Left renal cortex interstitium (tissue), 4 donors: ENCODE measurements at regions not wholly inside any gene's neighbourhood (a gene's known extent, or its start where the extent isn't known, plus 50 kb on each side); places are given as distances from the start of the nearest gene placed in this dataset.
"Not testable (repeated sequence)": the region's sequence is repeated elsewhere in the genome, so short reads cannot be mapped to it uniquely, and the experiment has no call there.

ENCODE experiments used
- DNase-seq, 4 donors: peaks; one replicate each; pipeline ENCODE4 v3.0.0-alpha.2; 2013; ENCODE audit warnings: low read depth in 4 of 4, low spot score in 2 of 4, missing footprints in 1 of 4

GRCh38 chr3:24683090-24683489, 188.4 kb upstream of the THRB start:
- DNase-seq, result no peak

- peak in 3 of 4 donors; percentile 11 to 36 (median 16) for DNase-seq
Measured at GRCh38 chr3:24683633-24684384, 189.2 kb upstream of the THRB start.

- DNase-seq, result no peak
Measured at GRCh38 chr3:24684506-24685023, 189.9 kb upstream of the THRB start.

GRCh38 chr3:24686808-24687207, 192.2 kb upstream of the THRB start:
- no peak for DNase-seq

GRCh38 chr3:24687671-24688070, 193.0 kb upstream of the THRB start:
- DNase-seq, result no peak

- DNase-seq, result no peak
Measured at GRCh38 chr3:24688446-24689148, 193.9 kb upstream of the THRB start.

GRCh38 chr3:24689353-24689752, 194.7 kb upstream of the THRB start:
- DNase-seq, result no peak

- no peak for DNase-seq
Measured at GRCh38 chr3:24690777-24691176, 196.1 kb upstream of the THRB start.

GRCh38 chr3:24699078-24699477, 204.4 kb upstream of the THRB start:
- DNase-seq, result not testable (repeated sequence)

GRCh38 chr3:24704496-24704895, 209.8 kb upstream of the THRB start:
- no peak for DNase-seq

GRCh38 chr3:24707936-24708335, 213.3 kb upstream of the THRB start:
- no peak for DNase-seq

- no peak for DNase-seq
Measured at GRCh38 chr3:24709956-24710355, 215.3 kb upstream of the THRB start.

GRCh38 chr3:24713516-24713915, 218.9 kb upstream of the THRB start:
- no peak for DNase-seq

GRCh38 chr3:24714436-24714835, 219.8 kb upstream of the THRB start:
- DNase-seq, result no peak

GRCh38 chr3:24715171-24715792, 220.6 kb upstream of the THRB start:
- DNase-seq, result no peak

- DNase-seq, result no peak
Measured at GRCh38 chr3:24722087-24722486, 227.4 kb upstream of the THRB start.

- no peak for DNase-seq
Measured at GRCh38 chr3:24725514-24726255, 231.0 kb upstream of the THRB start.

- DNase-seq, result no peak
Measured at GRCh38 chr3:24726423-24726822, 231.8 kb upstream of the THRB start.

- DNase-seq, result no peak
Measured at GRCh38 chr3:24730173-24730572, 235.5 kb upstream of the THRB start.

GRCh38 chr3:24734019-24734418, 239.4 kb upstream of the THRB start:
- DNase-seq, result no peak

- no peak for DNase-seq
Measured at GRCh38 chr3:24736701-24737100, 242.1 kb upstream of the THRB start.
